Hepatocyte (in vitro differentiated cells): ENCODE measurements at regions not wholly inside any gene's neighbourhood (a gene's known extent, or its start where the extent isn't known, plus 50 kb on each side); places are given as distances from the start of the nearest gene placed in this dataset.

ENCODE experiments used
- DNase-seq: peaks from one replicate; pipeline ENCODE4 v3.0.0-alpha.2; 2016; ENCODE audit warnings: low spot score
- H2AFZ ChIP-seq: fragments of 200-600 bp; sonication (generic); 2 replicates; pipeline ENCODE4 v1.6.0; 2016; ENCODE audit warnings: antibody characterized with exemption, mild to moderate bottlenecking
- H3K27ac ChIP-seq: fragments of 200-600 bp; sonication (generic); 2 replicates; pipeline ENCODE4 v1.5.1; 2016; ENCODE audit warnings: mild to moderate bottlenecking
- H3K27me3 ChIP-seq: fragments of 200-600 bp; sonication (generic); 2 replicates; pipeline ENCODE4 v1.6.1; 2016
- H3K36me3 ChIP-seq: fragments of 200-600 bp; sonication (generic); replicated peaks from 2 replicates; pipeline ENCODE4 v1.5.1; 2016; ENCODE audit warnings: low read depth; ENCODE audit not compliant: insufficient read depth
- H3K4me1 ChIP-seq: fragments of 200-600 bp; sonication (generic); 2 replicates; pipeline ENCODE4 v1.5.1; 2016; ENCODE audit warnings: mild to moderate bottlenecking, moderate library complexity; ENCODE audit not compliant: insufficient read depth
- H3K4me2 ChIP-seq: fragments of 200-600 bp; sonication (generic); 2 replicates; pipeline ENCODE4 v1.6.0; 2016
- H3K4me3 ChIP-seq: fragments of 200-600 bp; sonication (generic); 2 replicates; pipeline ENCODE4 v1.5.1; 2016; ENCODE audit warnings: mild to moderate bottlenecking
- H3K79me2 ChIP-seq: fragments of 200-600 bp; sonication (generic); 2 replicates; pipeline ENCODE4 v1.6.0; 2017; ENCODE audit warnings: mild to moderate bottlenecking
- H3K9me2 ChIP-seq: fragments of 200-600 bp; sonication (generic); replicated peaks from 2 replicates; pipeline ENCODE4 v1.6.0; 2017; ENCODE audit warnings: mild to moderate bottlenecking; ENCODE audit not compliant: insufficient read depth
- H3K9me3 ChIP-seq: fragments of 200-600 bp; sonication (generic); 2 replicates; pipeline ENCODE4 v1.5.1; 2016; ENCODE audit warnings: low read depth, mild to moderate bottlenecking
- H4K20me1 ChIP-seq: fragments of 200-600 bp; sonication (generic); 2 replicates; pipeline ENCODE4 v1.6.0; 2016; ENCODE audit warnings: mild to moderate bottlenecking; ENCODE audit not compliant: insufficient read depth, poor library complexity, severe bottlenecking
- EZH2 ChIP-seq: fragments of 200-600 bp; sonication (generic); IDR thresholded peaks from 2 replicates; pipeline ENCODE4 v1.6.1; 2016; ENCODE audit warnings: antibody characterized with exemption, mild to moderate bottlenecking, borderline replicate concordance
- EZH2phosphoT487 ChIP-seq: fragments of 200-600 bp; sonication (generic); IDR thresholded peaks from one replicate; pipeline ENCODE4 v1.6.1; 2018; ENCODE audit warnings: antibody characterized with exemption, mild to moderate bottlenecking, low read depth, moderate library complexity; ENCODE audit not compliant: unreplicated experiment, severe bottlenecking
- WGBS: methylation state at CpG from one replicate; pipeline ENCODE4 v1.1.6; 2016; ENCODE audit warnings: low lambda C conversion rate; ENCODE audit errors: missing lambda C conversion rate; 5-methylcytosine and 5-hydroxymethylcytosine counted together
- TF ChIP-seq, protein P1 (sequence below): fragments of 200-600 bp; sonication (generic); IDR thresholded peaks from 2 replicates; pipeline ENCODE4 v1.5.1; 2016; ENCODE audit warnings: antibody characterized with exemption, mild to moderate bottlenecking; ENCODE audit not compliant: poor library complexity

DNA sequence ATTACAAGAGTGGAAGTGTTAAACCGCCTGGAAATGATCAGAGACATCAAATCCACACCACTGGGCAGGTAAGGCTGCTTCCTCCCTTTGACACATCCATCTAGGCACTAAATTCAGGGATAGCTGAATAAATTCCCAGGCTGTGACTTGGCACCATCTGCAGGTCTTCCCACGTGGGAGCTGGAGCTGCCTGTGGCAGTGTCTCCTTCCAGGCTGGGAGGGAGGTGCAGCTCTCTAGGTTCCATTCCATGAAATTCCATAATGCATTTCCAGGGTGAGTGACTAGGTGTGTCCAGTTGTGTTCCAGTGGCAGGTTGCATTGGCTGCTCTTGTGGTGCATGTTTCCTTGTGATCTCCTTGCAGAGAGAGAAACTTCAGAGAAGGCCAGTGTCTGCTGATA lies 188.9 kb upstream of the CXCR4 start:
- no peak overlapping the region for H2AFZ ChIP-seq
- H3K27me3 ChIP-seq, result no peaks in the 10 kb centered on the region
- no peaks in the 10 kb centered on the region for H3K79me2 ChIP-seq
- H3K4me1 ChIP-seq, result no peaks in the 10 kb centered on the region
- no peaks in the 10 kb centered on the region for H3K9me2 ChIP-seq
- no peak overlapping the region for H3K27ac ChIP-seq
- no peaks in the 10 kb centered on the region for H3K9me3 ChIP-seq
- DNase-seq, result no peak
- no peak overlapping the region for H3K4me2 ChIP-seq
- TF ChIP-seq EZH2phosphoT487 (no peak), EZH2 (no peak)
- TF ChIP-seq, protein P1, sequence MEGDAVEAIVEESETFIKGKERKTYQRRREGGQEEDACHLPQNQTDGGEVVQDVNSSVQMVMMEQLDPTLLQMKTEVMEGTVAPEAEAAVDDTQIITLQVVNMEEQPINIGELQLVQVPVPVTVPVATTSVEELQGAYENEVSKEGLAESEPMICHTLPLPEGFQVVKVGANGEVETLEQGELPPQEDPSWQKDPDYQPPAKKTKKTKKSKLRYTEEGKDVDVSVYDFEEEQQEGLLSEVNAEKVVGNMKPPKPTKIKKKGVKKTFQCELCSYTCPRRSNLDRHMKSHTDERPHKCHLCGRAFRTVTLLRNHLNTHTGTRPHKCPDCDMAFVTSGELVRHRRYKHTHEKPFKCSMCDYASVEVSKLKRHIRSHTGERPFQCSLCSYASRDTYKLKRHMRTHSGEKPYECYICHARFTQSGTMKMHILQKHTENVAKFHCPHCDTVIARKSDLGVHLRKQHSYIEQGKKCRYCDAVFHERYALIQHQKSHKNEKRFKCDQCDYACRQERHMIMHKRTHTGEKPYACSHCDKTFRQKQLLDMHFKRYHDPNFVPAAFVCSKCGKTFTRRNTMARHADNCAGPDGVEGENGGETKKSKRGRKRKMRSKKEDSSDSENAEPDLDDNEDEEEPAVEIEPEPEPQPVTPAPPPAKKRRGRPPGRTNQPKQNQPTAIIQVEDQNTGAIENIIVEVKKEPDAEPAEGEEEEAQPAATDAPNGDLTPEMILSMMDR, result no peak
- WGBS, result 58% methylated on average over 2 of the region's 2 CpGs
- no peak overlapping the region for H3K4me3 ChIP-seq
- H3K36me3 ChIP-seq, result no peaks in the 10 kb centered on the region
- no peaks in the 10 kb centered on the region for H4K20me1 ChIP-seq

DNA sequence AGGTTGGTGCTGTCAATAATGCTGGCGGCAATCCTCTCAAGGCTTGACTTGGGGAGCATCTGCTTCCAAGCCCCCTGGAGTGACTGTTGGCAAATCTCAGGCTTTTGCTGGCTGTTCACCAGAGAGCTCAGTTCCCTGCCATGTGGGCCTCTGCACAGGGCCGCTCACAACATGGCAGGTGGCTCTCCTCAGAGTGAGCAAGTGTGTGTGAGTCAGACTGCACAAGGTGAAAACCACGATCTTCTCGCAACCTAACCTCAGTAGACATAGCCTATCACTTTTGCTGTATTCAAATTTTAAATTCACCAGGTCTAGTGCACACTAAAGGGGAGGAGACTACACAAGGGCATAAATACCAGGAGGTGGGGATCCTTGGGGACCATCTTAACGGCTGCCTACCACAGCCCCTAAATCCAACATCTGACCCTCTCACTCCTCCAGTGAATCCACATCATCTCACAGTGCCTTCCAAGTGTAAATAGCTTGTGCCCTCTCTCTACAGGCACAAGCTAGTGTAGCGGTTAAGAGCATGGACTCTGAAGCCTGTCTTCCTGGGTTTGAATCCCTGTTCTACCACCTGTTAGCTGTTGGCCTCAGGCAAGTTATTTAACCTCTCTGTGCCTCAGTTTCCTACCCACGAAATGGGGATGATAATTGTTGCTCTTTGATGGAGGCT lies 187.7 kb upstream of the CXCR4 start:
- Histone ChIP-seq H3K27ac (no peak overlapping the region), H4K20me1 (no peaks in the 10 kb centered on the region), H3K4me1 (no peaks in the 10 kb centered on the region), H3K4me3 (no peak overlapping the region), H3K79me2 (no peaks in the 10 kb centered on the region), H3K4me2 (no peak overlapping the region), H2AFZ (no peak overlapping the region), H3K27me3 (no peaks in the 10 kb centered on the region), H3K9me3 (no peaks in the 10 kb centered on the region), H3K9me2 (no peaks in the 10 kb centered on the region), H3K36me3 (no peaks in the 10 kb centered on the region)
- no peak for DNase-seq
- WGBS, result 84% methylated on average over 7 of the region's 7 CpGs
- TF ChIP-seq, protein P1, result no peak
- no peak for TF ChIP-seq EZH2
- no peak for TF ChIP-seq EZH2phosphoT487

DNA sequence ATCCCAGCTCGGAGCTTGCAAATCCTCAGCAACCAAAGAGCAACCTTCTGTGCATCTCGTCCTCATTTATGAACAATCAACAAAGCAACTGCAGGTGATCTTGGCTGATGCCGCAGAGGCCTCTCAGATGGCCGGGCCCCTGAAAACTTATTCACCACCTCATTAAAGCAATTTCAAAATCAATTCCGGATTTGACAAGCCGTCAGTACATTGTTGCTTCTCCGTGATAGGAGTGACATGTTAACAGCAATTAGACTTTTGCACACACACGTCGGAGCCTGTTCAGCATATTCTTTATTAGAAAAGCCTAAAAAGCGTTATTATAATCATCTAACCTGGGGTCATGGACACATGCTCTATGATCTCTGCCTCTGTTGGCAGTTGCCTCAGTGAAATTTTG lies 183.1 kb upstream of the CXCR4 start:
- no peaks in the 10 kb centered on the region for H3K79me2 ChIP-seq
- no peak overlapping the region for H2AFZ ChIP-seq
- TF ChIP-seq, protein P1, result no peak
- TF ChIP-seq EZH2, result no peak
- TF ChIP-seq EZH2phosphoT487, result no peak
- WGBS, result 88% methylated on average over 10 of the region's 10 CpGs
- H3K4me3 ChIP-seq, result no peak overlapping the region
- H3K9me2 ChIP-seq, result no peaks in the 10 kb centered on the region
- H3K27ac ChIP-seq, result no peak overlapping the region
- H3K36me3 ChIP-seq, result no peaks in the 10 kb centered on the region
- DNase-seq, result no peak
- H4K20me1 ChIP-seq, result no peaks in the 10 kb centered on the region
- H3K9me3 ChIP-seq, result no peaks in the 10 kb centered on the region
- H3K27me3 ChIP-seq, result no peaks in the 10 kb centered on the region
- H3K4me2 ChIP-seq, result no peak overlapping the region
- H3K4me1 ChIP-seq, result no peaks in the 10 kb centered on the region
